HepG2 (cell line): ENCODE measurements at regions not wholly inside any gene's neighbourhood (a gene's known extent, or its start where the extent isn't known, plus 50 kb on each side); places are given as distances from the start of the nearest gene placed in this dataset.

Experiments used
- ARNT ChIP-seq: fragments of 450-650 bp; IDR thresholded peaks from 2 replicates; pipeline ENCODE4 v1.6.1; 2017
- CHCHD3 ChIP-seq: sonication (generic); formaldehyde crosslinking; IDR thresholded peaks from 2 replicates; pipeline ENCODE4 v1.8.0; 2022; ENCODE audit warnings: mild to moderate bottlenecking, missing genetic modification reagents, moderate library complexity
- IRF2 ChIP-seq: IDR thresholded peaks from 2 replicates; pipeline ENCODE4 v1.6.1; 2018; ENCODE audit warnings: missing genetic modification reagents, missing compliant biosample characterization
- TCF12 ChIP-seq, 2 experiments: fragments of 450-650 bp in 1 of 2; sonication (generic) in 1 of 2; formaldehyde crosslinking in 1 of 2; IDR thresholded peaks; 2 replicates each; pipeline versions ENCODE4 v1.6.1 to v1.8.0; 2017 to 2022; ENCODE audit warnings: antibody characterized with exemption in 1 of 2, mild to moderate bottlenecking in 1 of 2, missing genetic modification reagents in 1 of 2, moderate library complexity in 1 of 2
- YY1 ChIP-seq: IDR thresholded peaks from 2 replicates; pipeline ENCODE4 v1.6.1; 2011; ENCODE audit warnings: low read length, low read depth, moderate library complexity, mild to moderate bottlenecking; ENCODE audit not compliant: insufficient read depth, insufficient replicate concordance
- ZNF234 ChIP-seq: sonication (generic); formaldehyde crosslinking; conservative IDR thresholded peaks from 2 replicates; pipeline ENCODE4 v1.5.1; 2020; ENCODE audit warnings: mild to moderate bottlenecking, missing genetic modification reagents
- ZNF484 ChIP-seq: sonication (generic); formaldehyde crosslinking; IDR thresholded peaks from 2 replicates; pipeline ENCODE4 v1.5.1; 2020; ENCODE audit warnings: mild to moderate bottlenecking, low read depth, missing genetic modification reagents, borderline replicate concordance
- ZNF549 ChIP-seq: sonication (generic); formaldehyde crosslinking; IDR thresholded peaks from 2 replicates; pipeline ENCODE4 v1.5.0; 2020; ENCODE audit warnings: missing genetic modification reagents
- TF ChIP-seq, protein P1 (sequence below): IDR thresholded peaks from 2 replicates; pipeline ENCODE4 v1.6.1; 2016; ENCODE audit warnings: low read depth
- TF ChIP-seq, protein P2 (sequence below): sonication (generic); formaldehyde crosslinking; IDR thresholded peaks from 2 replicates; pipeline ENCODE4 v1.8.0; 2022; ENCODE audit warnings: mild to moderate bottlenecking, missing genetic modification reagents, moderate library complexity

DNA sequence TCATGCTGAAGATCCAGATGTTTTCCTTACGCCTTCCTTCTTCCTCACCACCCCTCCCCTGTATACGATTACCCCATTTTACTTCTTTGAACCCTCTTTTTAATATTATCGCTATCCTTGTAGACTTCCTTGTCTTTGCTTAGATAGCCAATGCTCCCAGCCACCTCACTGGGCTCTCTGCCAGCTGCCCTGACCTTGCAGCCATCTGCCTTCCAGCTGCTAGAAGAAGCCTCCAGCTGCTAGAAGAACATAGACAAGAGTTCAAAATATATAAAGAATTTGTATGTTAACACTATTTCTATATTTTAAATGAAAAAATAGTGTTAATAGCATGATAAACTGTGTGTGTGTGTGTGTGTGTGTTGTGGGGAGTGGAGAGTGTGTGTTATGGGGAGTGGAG, 374.7 kb downstream of the ANKRD50 start:
- TF ChIP-seq CHCHD3 (CRISPR knock-in tag) (no peak), TCF12 (IDR thresholded peaks at IDR 0.05) (no peak), TCF12 (CRISPR knock-in tag; IDR thresholded peaks at IDR 0.05) (no peak), IRF2 (no peak), YY1 (no peak), ZNF549 (CRISPR knock-in tag) (no peak), ARNT (no peak), ZNF234 (CRISPR knock-in tag) (no peak), ZNF484 (CRISPR knock-in tag) (no peak)
- TF ChIP-seq, protein P1, sequence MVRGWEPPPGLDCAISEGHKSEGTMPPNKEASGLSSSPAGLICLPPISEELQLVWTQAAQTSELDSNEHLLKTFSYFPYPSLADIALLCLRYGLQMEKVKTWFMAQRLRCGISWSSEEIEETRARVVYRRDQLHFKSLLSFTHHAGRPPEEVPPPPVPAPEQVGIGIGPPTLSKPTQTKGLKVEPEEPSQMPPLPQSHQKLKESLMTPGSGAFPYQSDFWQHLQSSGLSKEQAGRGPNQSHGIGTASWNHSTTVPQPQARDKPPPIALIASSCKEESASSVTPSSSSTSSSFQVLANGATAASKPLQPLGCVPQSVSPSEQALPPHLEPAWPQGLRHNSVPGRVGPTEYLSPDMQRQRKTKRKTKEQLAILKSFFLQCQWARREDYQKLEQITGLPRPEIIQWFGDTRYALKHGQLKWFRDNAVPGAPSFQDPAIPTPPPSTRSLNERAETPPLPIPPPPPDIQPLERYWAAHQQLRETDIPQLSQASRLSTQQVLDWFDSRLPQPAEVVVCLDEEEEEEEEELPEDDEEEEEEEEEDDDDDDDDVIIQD (CRISPR knock-in tag): no peak
- TF ChIP-seq, protein P2, sequence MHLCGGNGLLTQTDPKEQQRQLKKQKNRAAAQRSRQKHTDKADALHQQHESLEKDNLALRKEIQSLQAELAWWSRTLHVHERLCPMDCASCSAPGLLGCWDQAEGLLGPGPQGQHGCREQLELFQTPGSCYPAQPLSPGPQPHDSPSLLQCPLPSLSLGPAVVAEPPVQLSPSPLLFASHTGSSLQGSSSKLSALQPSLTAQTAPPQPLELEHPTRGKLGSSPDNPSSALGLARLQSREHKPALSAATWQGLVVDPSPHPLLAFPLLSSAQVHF (CRISPR knock-in tag): no peak
